OCI-LY1 (cell line): ENCODE measurements at regions not wholly inside any gene's neighbourhood (a gene's known extent, or its start where the extent isn't known, plus 50 kb on each side); places are given as distances from the start of the nearest gene placed in this dataset.

Source experiments
- EZH2 ChIP-seq: fragments of 200-600 bp; sonication (generic), shearing (Covaris generic); IDR thresholded peaks from 2 replicates; pipeline ENCODE4 v1.8.0; 2017; ENCODE audit warnings: borderline replicate concordance, mixed run types, mild to moderate bottlenecking, antibody characterized with exemption, low read length, moderate library complexity, mixed read lengths
- TF ChIP-seq, protein P1 (sequence below): fragments of 200-600 bp; sonication (generic), shearing (Covaris generic); IDR thresholded peaks from 2 replicates; pipeline ENCODE4 v1.5.1; 2017; ENCODE audit warnings: mild to moderate bottlenecking, antibody characterized with exemption, low read length, moderate library complexity, mixed read lengths

DNA sequence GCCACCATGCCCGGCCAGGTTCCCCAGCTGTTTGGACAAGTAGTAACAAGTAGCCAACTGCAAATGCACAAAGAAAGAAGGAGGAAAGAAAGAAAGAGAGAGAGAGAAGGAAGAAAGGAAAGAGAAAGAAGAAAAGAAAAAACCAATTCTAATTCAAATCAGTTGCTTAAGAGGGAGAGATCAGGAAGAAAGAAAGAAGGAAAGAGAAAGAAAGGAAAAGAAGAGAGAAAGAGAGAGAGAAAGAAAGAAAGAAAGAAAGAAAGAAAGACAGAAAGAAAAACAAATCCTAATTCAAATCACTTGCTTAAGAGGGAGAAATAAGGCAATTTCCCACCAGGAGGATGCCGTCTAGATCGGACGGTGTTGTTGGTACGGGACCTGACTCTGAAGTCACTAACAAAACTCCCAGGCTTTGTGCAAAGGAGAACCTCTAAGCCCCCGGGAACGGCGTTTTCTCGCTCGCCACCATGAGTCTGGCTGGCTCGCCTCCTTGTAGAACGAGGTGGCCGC lies 95.5 kb upstream of the PPP2R3B start:
- TF ChIP-seq, protein P1, sequence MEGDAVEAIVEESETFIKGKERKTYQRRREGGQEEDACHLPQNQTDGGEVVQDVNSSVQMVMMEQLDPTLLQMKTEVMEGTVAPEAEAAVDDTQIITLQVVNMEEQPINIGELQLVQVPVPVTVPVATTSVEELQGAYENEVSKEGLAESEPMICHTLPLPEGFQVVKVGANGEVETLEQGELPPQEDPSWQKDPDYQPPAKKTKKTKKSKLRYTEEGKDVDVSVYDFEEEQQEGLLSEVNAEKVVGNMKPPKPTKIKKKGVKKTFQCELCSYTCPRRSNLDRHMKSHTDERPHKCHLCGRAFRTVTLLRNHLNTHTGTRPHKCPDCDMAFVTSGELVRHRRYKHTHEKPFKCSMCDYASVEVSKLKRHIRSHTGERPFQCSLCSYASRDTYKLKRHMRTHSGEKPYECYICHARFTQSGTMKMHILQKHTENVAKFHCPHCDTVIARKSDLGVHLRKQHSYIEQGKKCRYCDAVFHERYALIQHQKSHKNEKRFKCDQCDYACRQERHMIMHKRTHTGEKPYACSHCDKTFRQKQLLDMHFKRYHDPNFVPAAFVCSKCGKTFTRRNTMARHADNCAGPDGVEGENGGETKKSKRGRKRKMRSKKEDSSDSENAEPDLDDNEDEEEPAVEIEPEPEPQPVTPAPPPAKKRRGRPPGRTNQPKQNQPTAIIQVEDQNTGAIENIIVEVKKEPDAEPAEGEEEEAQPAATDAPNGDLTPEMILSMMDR = no peak
- TF ChIP-seq EZH2 = no peak
